GM18502 (cell line): ENCODE measurements at regions not wholly inside any gene's neighbourhood (a gene's known extent, or its start where the extent isn't known, plus 50 kb on each side); places are given as distances from the start of the nearest gene placed in this dataset.
"Not testable (repeated sequence)": the region's sequence is repeated elsewhere in the genome, so short reads cannot be mapped to it uniquely, and the experiment has no call there.

Source experiments
- ATAC-seq: cut with Tn5 transposase; IDR thresholded peaks from one replicate; pipeline ENCODE4 v1.9.1; 2021; ENCODE audit warnings: mild to moderate bottlenecking; ENCODE audit not compliant: unreplicated experiment, poor library complexity

GRCh38 chr2:192467953-192468660 is 273.4 kb upstream of the TMEFF2 start:
- ATAC-seq: no peak

- ATAC-seq: no peak
These were observed 270.4 kb upstream of the TMEFF2 start for GRCh38 chr2:192465141-192465540.

- ATAC-seq: no peak
These were observed 264.7 kb upstream of the TMEFF2 start for GRCh38 chr2:192459422-192459821.

GRCh38 chr2:192448881-192449280 is 254.1 kb upstream of the TMEFF2 start:
- ATAC-seq: no peak

GRCh38 chr2:192444286-192444838 is 249.6 kb upstream of the TMEFF2 start:
- no peak for ATAC-seq

GRCh38 chr2:192443831-192444230 is 249.1 kb upstream of the TMEFF2 start:
- no peak for ATAC-seq

GRCh38 chr2:192438239-192438638 is 243.5 kb upstream of the TMEFF2 start:
- no peak for ATAC-seq

GRCh38 chr2:192437653-192438052 is 242.9 kb upstream of the TMEFF2 start:
- ATAC-seq: no peak

GRCh38 chr2:192424243-192424642 is 229.5 kb upstream of the TMEFF2 start:
- no peak for ATAC-seq

- no peak for ATAC-seq
These were observed 225.1 kb upstream of the TMEFF2 start for GRCh38 chr2:192419786-192420185.

GRCh38 chr2:192416060-192416459 is 221.3 kb upstream of the TMEFF2 start:
- no peak for ATAC-seq

GRCh38 chr2:192414794-192415193 is 220.1 kb upstream of the TMEFF2 start:
- no peak for ATAC-seq

- ATAC-seq: no peak
These were observed 219.3 kb upstream of the TMEFF2 start for GRCh38 chr2:192413812-192414681.

GRCh38 chr2:192412866-192413265 is 218.1 kb upstream of the TMEFF2 start:
- ATAC-seq: not testable (repeated sequence)

- ATAC-seq: no peak
These were observed 217.7 kb upstream of the TMEFF2 start for GRCh38 chr2:192412394-192412793.

- ATAC-seq: no peak
These were observed 217.0 kb upstream of the TMEFF2 start for GRCh38 chr2:192411755-192412154.

GRCh38 chr2:192410319-192410718 is 215.6 kb upstream of the TMEFF2 start:
- no peak for ATAC-seq

GRCh38 chr2:192407692-192408091 is 213.0 kb upstream of the TMEFF2 start:
- ATAC-seq: no peak

- ATAC-seq: no peak
These were observed 203.5 kb upstream of the TMEFF2 start for GRCh38 chr2:192398236-192398635.

- no peak for ATAC-seq
These were observed 199.9 kb upstream of the TMEFF2 start for GRCh38 chr2:192394605-192395004.

- no peak for ATAC-seq
These were observed 196.3 kb upstream of the TMEFF2 start for GRCh38 chr2:192391041-192391440.
